DMS53 (cell line): ENCODE measurements at regions not wholly inside any gene's neighbourhood (a gene's known extent, or its start where the extent isn't known, plus 50 kb on each side); places are given as distances from the start of the nearest gene placed in this dataset.
"Not testable (repeated sequence)": the region's sequence is repeated elsewhere in the genome, so short reads cannot be mapped to it uniquely, and the experiment has no call there.

ENCODE experiments used
- DNase-seq: peaks from one replicate; lab custom pipeline; 2025; lab: John Stamatoyannopoulos, UW

GRCh38 chr21:13923175-13923574, 287.6 kb downstream of the LIPI start:
- not testable (repeated sequence) for DNase-seq

GRCh38 chr21:13921455-13921854, 289.3 kb downstream of the LIPI start:
- not testable (repeated sequence) for DNase-seq

- not testable (repeated sequence) for DNase-seq
Measured at GRCh38 chr21:13907385-13907784, 297.8 kb downstream of the POTED start.

GRCh38 chr21:13896596-13897247, 287.1 kb downstream of the POTED start:
- not testable (repeated sequence) for DNase-seq

- DNase-seq: not testable (repeated sequence)
Measured at GRCh38 chr21:13893617-13894016, 284.0 kb downstream of the POTED start.

GRCh38 chr21:13893025-13893424, 283.4 kb downstream of the POTED start:
- not testable (repeated sequence) for DNase-seq

GRCh38 chr21:13892146-13892751, 282.7 kb downstream of the POTED start:
- DNase-seq: not testable (repeated sequence)

- DNase-seq: not testable (repeated sequence)
Measured at GRCh38 chr21:13889176-13889575, 279.6 kb downstream of the POTED start.

- DNase-seq: not testable (repeated sequence)
Measured at GRCh38 chr21:13883641-13884395, 274.2 kb downstream of the POTED start.

GRCh38 chr21:13877503-13877902, 267.9 kb downstream of the POTED start:
- not testable (repeated sequence) for DNase-seq

GRCh38 chr21:13876999-13877398, 267.4 kb downstream of the POTED start:
- not testable (repeated sequence) for DNase-seq

GRCh38 chr21:13874001-13874400, 264.4 kb downstream of the POTED start:
- DNase-seq: not testable (repeated sequence)

- DNase-seq: no peak
Measured at GRCh38 chr21:13854638-13855037, 245.1 kb downstream of the POTED start.

- DNase-seq: not testable (repeated sequence)
Measured at GRCh38 chr21:13850808-13851207, 241.2 kb downstream of the POTED start.

GRCh38 chr21:13849489-13849888, 239.9 kb downstream of the POTED start:
- DNase-seq: not testable (repeated sequence)

GRCh38 chr21:13846718-13847117, 237.1 kb downstream of the POTED start:
- peak; percentile 2 for DNase-seq

- not testable (repeated sequence) for DNase-seq
Measured at GRCh38 chr21:13844574-13844973, 235.0 kb downstream of the POTED start.

GRCh38 chr21:13843081-13843480, 233.5 kb downstream of the POTED start:
- DNase-seq: not testable (repeated sequence)

GRCh38 chr21:13827666-13828065, 218.1 kb downstream of the POTED start:
- not testable (repeated sequence) for DNase-seq

GRCh38 chr21:13827201-13827600, 217.6 kb downstream of the POTED start:
- no peak for DNase-seq

GRCh38 chr21:13826511-13826910, 216.9 kb downstream of the POTED start:
- not testable (repeated sequence) for DNase-seq

GRCh38 chr21:13825218-13825778, 215.7 kb downstream of the POTED start:
- not testable (repeated sequence) for DNase-seq
